ENCODE measurements at regions not wholly inside any gene's neighbourhood (a gene's known extent, or its start where the extent isn't known, plus 50 kb on each side); places are given as distances from the start of the nearest gene placed in this dataset.

DNA sequence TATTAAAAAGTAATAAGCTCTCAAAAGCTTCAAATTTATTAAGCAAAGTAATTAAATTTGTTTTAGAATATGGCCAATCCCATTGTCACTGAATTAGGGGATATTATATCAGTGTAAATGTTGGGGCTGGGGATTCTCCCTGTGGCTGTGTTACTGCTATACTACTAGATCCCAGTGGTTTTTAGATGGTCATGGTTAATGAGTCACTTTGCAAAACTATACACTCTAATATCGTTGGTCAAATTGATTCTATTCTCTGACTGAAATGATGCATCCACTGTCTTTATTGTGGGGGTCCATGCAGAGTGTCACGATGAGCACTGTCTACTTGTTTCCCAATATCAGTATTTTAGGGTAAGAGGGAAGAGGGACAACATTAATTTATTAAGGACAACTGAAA is 336.9 kb upstream of the PREP start:
- Histone ChIP-seq H3K9ac (ENCODE audit: insufficient read depth in 1 of 2, low read length in 2 of 2) (no peak overlapping the region), H3K27ac (ENCODE audit: low read depth in 1 of 2, low read length in 1 of 2) (no peak overlapping the region), H3K4me3 (no peak overlapping the region), H3K9me3 (ENCODE audit: control insufficient read depth in 4 of 4, insufficient read depth in 3 of 4, low read length in 3 of 4) (no peaks in the 10 kb centered on the region), H3K4me1 (ENCODE audit: control insufficient read depth in 5 of 5, insufficient read depth in 5 of 5, low read length in 5 of 5) (peaks cover 0 to 15% (median 0%) of the 10 kb centered on the region in 5 donors), H3K27me3 (ENCODE audit: control insufficient read depth in 3 of 3, insufficient read depth in 3 of 3, low read length in 2 of 3) (no peaks in the 10 kb centered on the region), H3K36me3 (ENCODE audit: control insufficient read depth in 4 of 4, insufficient read depth in 4 of 4, low read length in 4 of 4) (no peaks in the 10 kb centered on the region)
- WGBS, 2 donors = 87 to 93% methylated on average over 2 of the region's 2 CpGs
- TF ChIP-seq, protein P1, sequence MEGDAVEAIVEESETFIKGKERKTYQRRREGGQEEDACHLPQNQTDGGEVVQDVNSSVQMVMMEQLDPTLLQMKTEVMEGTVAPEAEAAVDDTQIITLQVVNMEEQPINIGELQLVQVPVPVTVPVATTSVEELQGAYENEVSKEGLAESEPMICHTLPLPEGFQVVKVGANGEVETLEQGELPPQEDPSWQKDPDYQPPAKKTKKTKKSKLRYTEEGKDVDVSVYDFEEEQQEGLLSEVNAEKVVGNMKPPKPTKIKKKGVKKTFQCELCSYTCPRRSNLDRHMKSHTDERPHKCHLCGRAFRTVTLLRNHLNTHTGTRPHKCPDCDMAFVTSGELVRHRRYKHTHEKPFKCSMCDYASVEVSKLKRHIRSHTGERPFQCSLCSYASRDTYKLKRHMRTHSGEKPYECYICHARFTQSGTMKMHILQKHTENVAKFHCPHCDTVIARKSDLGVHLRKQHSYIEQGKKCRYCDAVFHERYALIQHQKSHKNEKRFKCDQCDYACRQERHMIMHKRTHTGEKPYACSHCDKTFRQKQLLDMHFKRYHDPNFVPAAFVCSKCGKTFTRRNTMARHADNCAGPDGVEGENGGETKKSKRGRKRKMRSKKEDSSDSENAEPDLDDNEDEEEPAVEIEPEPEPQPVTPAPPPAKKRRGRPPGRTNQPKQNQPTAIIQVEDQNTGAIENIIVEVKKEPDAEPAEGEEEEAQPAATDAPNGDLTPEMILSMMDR (IDR thresholded peaks at IDR 0.05; ENCODE audit: control extremely low read depth, extremely low read depth) = no peak
- DNase-seq (no peak), ATAC-seq (ENCODE audit: insufficient read depth, low FRiP score) (no peak)

DNA sequence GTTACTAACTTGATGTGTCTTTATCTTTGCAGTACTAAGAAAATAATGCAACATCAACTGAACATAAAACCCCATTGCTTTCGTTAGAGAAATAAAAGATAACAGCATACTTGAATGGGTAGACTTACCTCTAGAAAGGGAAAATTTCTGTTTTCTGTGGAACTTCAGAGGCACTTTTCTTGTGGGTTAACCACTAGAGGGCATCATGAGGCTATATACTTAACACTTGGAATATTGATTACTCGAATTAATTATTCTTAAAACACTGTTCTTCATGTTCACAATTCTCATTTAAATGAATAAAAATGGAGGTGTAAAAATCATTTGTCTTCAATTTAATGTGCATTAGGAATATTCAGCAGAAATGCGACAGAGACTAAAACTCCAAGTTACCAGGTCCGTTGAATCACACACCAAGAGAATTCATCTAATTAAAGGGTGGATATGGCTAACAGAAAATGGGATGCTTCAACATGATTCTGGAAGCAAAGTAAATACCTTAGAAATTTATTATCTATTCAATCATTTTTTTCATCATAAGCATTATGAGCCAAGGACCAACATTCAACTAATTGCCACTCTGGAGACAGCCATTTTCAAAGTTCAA is 330.8 kb upstream of the PREP start:
- 63% methylated on average over 4 of the region's 4 CpGs for WGBS, 2 donors
- Histone ChIP-seq H3K27ac (ENCODE audit: low read depth in 1 of 2, low read length in 1 of 2) (no peak overlapping the region), H3K36me3 (ENCODE audit: control insufficient read depth in 4 of 4, insufficient read depth in 4 of 4, low read length in 4 of 4) (no peaks in the 10 kb centered on the region), H3K4me1 (ENCODE audit: control insufficient read depth in 5 of 5, insufficient read depth in 5 of 5, low read length in 5 of 5) (peaks cover 0 to 4% (median 0%) of the 10 kb centered on the region in 5 donors), H3K27me3 (ENCODE audit: control insufficient read depth in 3 of 3, insufficient read depth in 3 of 3, low read length in 2 of 3) (no peaks in the 10 kb centered on the region), H3K9ac (ENCODE audit: insufficient read depth in 1 of 2, low read length in 2 of 2) (no peak overlapping the region), H3K4me3 (no peak overlapping the region), H3K9me3 (ENCODE audit: control insufficient read depth in 4 of 4, insufficient read depth in 3 of 4, low read length in 3 of 4) (no peaks in the 10 kb centered on the region)
- no peak for ATAC-seq (ENCODE audit: insufficient read depth, low FRiP score)
- TF ChIP-seq, protein P1 (IDR thresholded peaks at IDR 0.05; ENCODE audit: control extremely low read depth, extremely low read depth) = peak; percentile 26
- DNase-seq = peak in 2 of 3 donors; percentile 25 to 33

DNA sequence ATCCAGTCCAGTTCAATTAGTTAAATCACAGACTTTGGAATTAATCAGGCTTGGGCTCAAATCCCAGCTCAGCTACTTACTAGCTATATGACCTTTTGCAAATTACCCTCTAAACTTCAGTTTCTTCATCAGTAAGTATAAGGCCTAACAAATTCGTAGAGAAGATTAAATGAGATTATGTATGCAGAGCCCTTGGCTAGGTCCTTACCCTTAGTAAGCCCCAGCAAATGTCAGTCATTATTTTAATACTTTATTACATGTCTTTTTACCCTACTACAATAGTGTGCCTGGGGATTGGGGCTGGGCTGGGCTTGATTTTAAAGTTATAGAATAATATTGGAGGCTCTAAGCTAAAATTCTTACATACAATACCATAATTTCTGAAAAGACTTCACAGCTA is 326.1 kb upstream of the PREP start:
- no peak overlapping the region for H3K9ac ChIP-seq (ENCODE audit: insufficient read depth in 1 of 2, low read length in 2 of 2)
- 93% methylated on average over 1 of the region's 1 CpG for WGBS, 2 donors
- H3K27ac ChIP-seq (ENCODE audit: low read depth in 1 of 2, low read length in 1 of 2) = no peak overlapping the region
- ATAC-seq (ENCODE audit: insufficient read depth, low FRiP score) (no peak), DNase-seq (no peak)
- no peaks in the 10 kb centered on the region for H3K9me3 ChIP-seq (ENCODE audit: control insufficient read depth in 4 of 4, insufficient read depth in 3 of 4, low read length in 3 of 4)
- peaks cover 0 to 4% (median 0%) of the 10 kb centered on the region in 5 donors for H3K4me1 ChIP-seq (ENCODE audit: control insufficient read depth in 5 of 5, insufficient read depth in 5 of 5, low read length in 5 of 5)
- H3K36me3 ChIP-seq (ENCODE audit: control insufficient read depth in 4 of 4, insufficient read depth in 4 of 4, low read length in 4 of 4) = no peaks in the 10 kb centered on the region
- TF ChIP-seq, protein P1 (IDR thresholded peaks at IDR 0.05; ENCODE audit: control extremely low read depth, extremely low read depth) = no peak
- no peak overlapping the region for H3K4me3 ChIP-seq
- no peaks in the 10 kb centered on the region for H3K27me3 ChIP-seq (ENCODE audit: control insufficient read depth in 3 of 3, insufficient read depth in 3 of 3, low read length in 2 of 3)
